HEK293 (cell line): ENCODE measurements at regions not wholly inside any gene's neighbourhood (a gene's known extent, or its start where the extent isn't known, plus 50 kb on each side); places are given as distances from the start of the nearest gene placed in this dataset.

Experiments
- CTCF ChIA-PET: fragments of 350-600 bp; formaldehyde crosslinking; extraction: SDS; loops from one replicate; lab custom pipeline; 2021; ENCODE audit warnings: antibody characterized with exemption; lab: Yijun Ruan, JAX
- POLR2A ChIA-PET: fragments of 300-600 bp; formaldehyde crosslinking; extraction: SDS; loops from one replicate; lab custom pipeline; 2020; ENCODE audit warnings: antibody characterized with exemption, inconsistent platforms; lab: Yijun Ruan, JAX
- H3K27ac ChIP-seq: fragments of 200-500 bp; sonication (Bioruptor generic); 2 replicates; pipeline ENCODE4 v1.5.1; 2014; ENCODE audit warnings: low read depth, low read length, control low read depth, inconsistent platforms; ENCODE audit errors: extremely low read depth
- H3K36me3 ChIP-seq, 2 experiments: fragments of 200-500 bp in 1 of 2; sonication (Bioruptor generic) in 1 of 2; 1 replicate in 1 of 2; 2 replicates in 1 of 2; pipeline ENCODE4 v1.5.1; 2014 to 2017; ENCODE audit warnings: inconsistent platforms in 2 of 2, low read length in 2 of 2; ENCODE audit not compliant: control insufficient read depth in 2 of 2, insufficient read depth in 1 of 2
- H3K4me1 ChIP-seq: fragments of 200-500 bp; sonication (Bioruptor generic); 2 replicates; pipeline ENCODE4 v1.5.1; 2014; ENCODE audit warnings: mild to moderate bottlenecking, low read length, inconsistent platforms; ENCODE audit not compliant: control insufficient read depth, insufficient read depth
- H3K4me3 ChIP-seq: 2 replicates; pipeline ENCODE4 v1.5.1; 2011; ENCODE audit warnings: low read depth, mild to moderate bottlenecking, control low read depth, low read length, moderate library complexity
- H3K9me3 ChIP-seq: fragments of 200-500 bp; sonication (Bioruptor generic); 2 replicates; pipeline ENCODE4 v1.5.1; 2014; ENCODE audit warnings: low read depth, low read length, inconsistent platforms; ENCODE audit not compliant: control insufficient read depth, insufficient read depth
- FEZF1 ChIP-seq: fragments of 450-650 bp; formaldehyde crosslinking; IDR thresholded peaks from 2 replicates; pipeline ENCODE4 v1.5.1; 2016; ENCODE audit warnings: missing biosample characterization, missing genetic modification characterization
- PRDM1 ChIP-seq: fragments of 450-650 bp; formaldehyde crosslinking; IDR thresholded peaks from 2 replicates; pipeline ENCODE4; 2016; ENCODE audit warnings: missing biosample characterization, missing genetic modification characterization
- PRDM10 ChIP-seq: fragments of 450-650 bp; formaldehyde crosslinking; IDR thresholded peaks from 2 replicates; pipeline ENCODE4 v1.5.1; 2016; ENCODE audit warnings: missing biosample characterization, missing genetic modification characterization
- SP2 ChIP-seq: fragments of 450-650 bp; formaldehyde crosslinking; IDR thresholded peaks from 2 replicates; pipeline ENCODE4 v1.5.1; 2016; ENCODE audit warnings: missing biosample characterization, missing genetic modification characterization
- TSHZ1 ChIP-seq: fragments of 450-650 bp; formaldehyde crosslinking; IDR thresholded peaks from 2 replicates; pipeline ENCODE4 v1.5.1; 2016; ENCODE audit warnings: missing biosample characterization, missing genetic modification characterization, borderline replicate concordance
- YY1 ChIP-seq: fragments of 450-650 bp; formaldehyde crosslinking; IDR thresholded peaks from 2 replicates; pipeline ENCODE4 v1.5.1; 2018; ENCODE audit warnings: missing biosample characterization, missing genetic modification characterization
- ZBTB48 ChIP-seq: fragments of 450-650 bp; formaldehyde crosslinking; IDR thresholded peaks from 2 replicates; pipeline ENCODE4 v1.5.1; 2016; ENCODE audit warnings: missing biosample characterization, missing genetic modification characterization
- ZEB2 ChIP-seq: fragments of 450-650 bp; formaldehyde crosslinking; IDR thresholded peaks from 2 replicates; pipeline ENCODE4 v1.5.1; 2016; ENCODE audit warnings: missing biosample characterization, missing genetic modification characterization
- ZNF133 ChIP-seq: fragments of 450-650 bp; formaldehyde crosslinking; IDR thresholded peaks from 2 replicates; pipeline ENCODE4 v1.5.1; 2016; ENCODE audit warnings: missing biosample characterization, missing genetic modification characterization
- ZNF221 ChIP-seq: fragments of 450-650 bp; formaldehyde crosslinking; IDR thresholded peaks from 2 replicates; pipeline ENCODE4 v1.5.1; 2017; ENCODE audit warnings: missing biosample characterization, missing genetic modification characterization, borderline replicate concordance
- ZNF311 ChIP-seq: fragments of 450-650 bp; formaldehyde crosslinking; IDR thresholded peaks from 2 replicates; pipeline ENCODE4 v1.5.1; 2017; ENCODE audit warnings: missing biosample characterization, missing genetic modification characterization, borderline replicate concordance
- ZNF350 ChIP-seq: fragments of 450-650 bp; formaldehyde crosslinking; IDR thresholded peaks from 2 replicates; pipeline ENCODE4 v1.5.0; 2017; ENCODE audit warnings: missing biosample characterization, mild to moderate bottlenecking, missing genetic modification characterization
- ZNF391 ChIP-seq: fragments of 450-650 bp; formaldehyde crosslinking; IDR thresholded peaks from 2 replicates; pipeline ENCODE4 v1.5.1; 2016; ENCODE audit warnings: low read depth, missing biosample characterization, missing genetic modification characterization, borderline replicate concordance
- ZNF510 ChIP-seq: fragments of 450-650 bp; formaldehyde crosslinking; IDR thresholded peaks from 2 replicates; pipeline ENCODE4 v1.5.1; 2018; ENCODE audit warnings: mild to moderate bottlenecking, missing genetic modification characterization, missing biosample characterization; ENCODE audit not compliant: insufficient replicate concordance
- ZNF645 ChIP-seq: fragments of 450-650 bp; formaldehyde crosslinking; IDR thresholded peaks from 2 replicates; pipeline ENCODE4; 2016; ENCODE audit warnings: missing biosample characterization, missing genetic modification characterization
- ZNF660 ChIP-seq: fragments of 450-650 bp; IDR thresholded peaks from 2 replicates; pipeline ENCODE4 v1.5.1; 2018; ENCODE audit warnings: missing biosample characterization, mild to moderate bottlenecking, missing genetic modification characterization
- ZNF704 ChIP-seq: fragments of 450-650 bp; formaldehyde crosslinking; IDR thresholded peaks from 2 replicates; pipeline ENCODE4 v1.5.1; 2016; ENCODE audit warnings: missing biosample characterization, missing genetic modification characterization
- ZNF830 ChIP-seq: fragments of 450-650 bp; IDR thresholded peaks from 2 replicates; pipeline ENCODE4 v1.5.0; 2018; ENCODE audit warnings: missing biosample characterization, missing genetic modification characterization, low read depth, mild to moderate bottlenecking, moderate library complexity
- ZSCAN18 ChIP-seq: fragments of 450-650 bp; formaldehyde crosslinking; IDR thresholded peaks from 2 replicates; pipeline ENCODE4 v1.5.1; 2016; ENCODE audit warnings: missing biosample characterization, missing genetic modification characterization

- Histone ChIP-seq H3K27ac (no peak overlapping the region), H3K9me3 (no peaks in the 10 kb centered on the region), H3K4me3 (no peak overlapping the region), H3K36me3 (no peaks in the 10 kb centered on the region), H3K4me1 (no peaks in the 10 kb centered on the region)
- ChIA-PET POLR2A (no interaction called here), CTCF (no interaction called here)
- TF ChIP-seq ZNF391 (tag by site-specific recombination): no peak
- TF ChIP-seq SP2 (tag by site-specific recombination): no peak
- TF ChIP-seq ZEB2 (tag by site-specific recombination): no peak
- no peak for TF ChIP-seq ZBTB48 (tag by site-specific recombination)
- TF ChIP-seq ZNF704: no peak
- no peak for TF ChIP-seq PRDM1 (tag by site-specific recombination)
- no peak for TF ChIP-seq ZNF133
- no peak for TF ChIP-seq ZNF645 (tag by site-specific recombination)
- TF ChIP-seq ZSCAN18 (tag by site-specific recombination): no peak
- TF ChIP-seq ZNF221 (tag by site-specific recombination): no peak
- TF ChIP-seq ZNF350 (tag by site-specific recombination): no peak
- no peak for TF ChIP-seq ZNF660 (tag by site-specific recombination)
- no peak for TF ChIP-seq FEZF1
- TF ChIP-seq PRDM10 (tag by site-specific recombination): no peak
- TF ChIP-seq ZNF830 (tag by site-specific recombination): no peak
Measured at GRCh38 chr1:193919827-193920226, 733.4 kb upstream of the B3GALT2 start.

- ChIA-PET POLR2A (no interaction called here), CTCF (no interaction called here)
- Histone ChIP-seq H3K4me1 (no peaks in the 10 kb centered on the region), H3K36me3 (no peaks in the 10 kb centered on the region), H3K4me3 (no peak overlapping the region), H3K27ac (no peak overlapping the region), H3K9me3 (no peaks in the 10 kb centered on the region)
- TF ChIP-seq ZNF311 (tag by site-specific recombination) (no peak), ZNF510 (tag by site-specific recombination) (no peak), YY1 (tag by site-specific recombination) (no peak), TSHZ1 (tag by site-specific recombination) (no peak)
Measured at GRCh38 chr1:193916452-193916851, 730.0 kb upstream of the B3GALT2 start.
